Omental fat pad (tissue), 3 donors: ENCODE measurements at regions not wholly inside any gene's neighbourhood (a gene's known extent, or its start where the extent isn't known, plus 50 kb on each side); places are given as distances from the start of the nearest gene placed in this dataset.

ENCODE experiments used
- ATAC-seq: fragments of 150-250 bp; one replicate; pipeline ENCODE4 v1.9.1; 2016; ENCODE audit warnings: mild to moderate bottlenecking, moderate library complexity; ENCODE audit not compliant: low FRiP score
- DNase-seq: peaks from one replicate; pipeline ENCODE4 v3.0.0-alpha.2; 2019; ENCODE audit warnings: low spot score
- CTCF ChIP-seq, 3 donors: fragments of 450-650 bp; IDR thresholded peaks; one replicate each; pipeline ENCODE4 v1.5.1; 2016 to 2017; ENCODE audit warnings: antibody characterized with exemption in 3 of 3, mild to moderate bottlenecking in 3 of 3, moderate library complexity in 2 of 3

GRCh38 chr12:126668538-126668937 lies 1598.4 kb upstream of the TMEM132C start:
- DNase-seq (no peak), ATAC-seq (peak; percentile 86)
- no peak for TF ChIP-seq CTCF (IDR thresholded peaks at IDR 0.05)

- no peak for TF ChIP-seq CTCF (IDR thresholded peaks at IDR 0.05)
- DNase-seq = no peak
- ATAC-seq = peak; percentile 30
Measured at GRCh38 chr12:126668961-126669360, 1598.0 kb upstream of the TMEM132C start.

GRCh38 chr12:126676434-126676833 lies 1590.5 kb upstream of the TMEM132C start:
- DNase-seq (no peak), ATAC-seq (no peak)
- TF ChIP-seq CTCF (IDR thresholded peaks at IDR 0.05) = no peak

- ATAC-seq = no peak
- no peak for DNase-seq
- TF ChIP-seq CTCF (IDR thresholded peaks at IDR 0.05) = no peak
Measured at GRCh38 chr12:126681676-126682075, 1585.3 kb upstream of the TMEM132C start.

- no peak for TF ChIP-seq CTCF (IDR thresholded peaks at IDR 0.05)
- DNase-seq (no peak), ATAC-seq (no peak)
Measured at GRCh38 chr12:126684703-126685102, 1582.3 kb upstream of the TMEM132C start.

GRCh38 chr12:126685636-126686035 lies 1581.3 kb upstream of the TMEM132C start:
- ATAC-seq = no peak
- no peak for TF ChIP-seq CTCF (IDR thresholded peaks at IDR 0.05)
- DNase-seq = no peak

GRCh38 chr12:126688556-126688955 lies 1578.4 kb upstream of the TMEM132C start:
- TF ChIP-seq CTCF (IDR thresholded peaks at IDR 0.05) = no peak
- ATAC-seq (no peak), DNase-seq (no peak)
